Neural progenitor cell (in vitro differentiated cells): ENCODE measurements at regions not wholly inside any gene's neighbourhood (a gene's known extent, or its start where the extent isn't known, plus 50 kb on each side); places are given as distances from the start of the nearest gene placed in this dataset.

Experiments used
- CTCF ChIP-seq: fragments of 200-600 bp; sonication (generic); IDR thresholded peaks from 2 replicates; pipeline ENCODE4 v1.5.1; 2017; ENCODE audit warnings: antibody characterized with exemption, mild to moderate bottlenecking
- EZH2 ChIP-seq: fragments of 200-600 bp; sonication (generic); IDR thresholded peaks from 2 replicates; pipeline ENCODE4 v1.6.1; 2017; ENCODE audit warnings: antibody characterized with exemption, mild to moderate bottlenecking, moderate library complexity

GRCh38 chr7:15046861-15047260 is 144.3 kb upstream of the DGKB start:
- TF ChIP-seq CTCF, result no peak
- TF ChIP-seq EZH2, result no peak
